ENCODE measurements at regions not wholly inside any gene's neighbourhood (a gene's known extent, or its start where the extent isn't known, plus 50 kb on each side); places are given as distances from the start of the nearest gene placed in this dataset.

DNA sequence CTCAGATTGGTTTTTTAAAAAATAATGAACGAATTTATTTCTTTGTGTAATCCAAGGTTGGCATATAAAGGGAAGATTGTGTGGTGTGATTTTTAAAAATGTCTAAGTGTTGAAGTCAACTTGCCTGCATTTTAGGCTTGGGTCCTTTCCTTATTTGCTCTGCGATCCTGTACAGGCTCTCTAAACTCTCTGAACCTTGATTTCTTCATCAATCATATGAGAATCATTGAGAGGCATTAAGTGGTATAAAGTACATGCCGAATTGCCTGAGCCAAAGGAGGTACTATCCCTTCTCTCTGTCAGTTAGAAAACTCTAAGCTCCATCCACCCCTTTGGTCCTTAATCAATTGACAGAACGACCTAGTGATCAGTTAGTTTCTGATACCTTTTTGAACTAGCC is 440.4 kb upstream of the MEX3C start:
- TF ChIP-seq, protein P1, sequence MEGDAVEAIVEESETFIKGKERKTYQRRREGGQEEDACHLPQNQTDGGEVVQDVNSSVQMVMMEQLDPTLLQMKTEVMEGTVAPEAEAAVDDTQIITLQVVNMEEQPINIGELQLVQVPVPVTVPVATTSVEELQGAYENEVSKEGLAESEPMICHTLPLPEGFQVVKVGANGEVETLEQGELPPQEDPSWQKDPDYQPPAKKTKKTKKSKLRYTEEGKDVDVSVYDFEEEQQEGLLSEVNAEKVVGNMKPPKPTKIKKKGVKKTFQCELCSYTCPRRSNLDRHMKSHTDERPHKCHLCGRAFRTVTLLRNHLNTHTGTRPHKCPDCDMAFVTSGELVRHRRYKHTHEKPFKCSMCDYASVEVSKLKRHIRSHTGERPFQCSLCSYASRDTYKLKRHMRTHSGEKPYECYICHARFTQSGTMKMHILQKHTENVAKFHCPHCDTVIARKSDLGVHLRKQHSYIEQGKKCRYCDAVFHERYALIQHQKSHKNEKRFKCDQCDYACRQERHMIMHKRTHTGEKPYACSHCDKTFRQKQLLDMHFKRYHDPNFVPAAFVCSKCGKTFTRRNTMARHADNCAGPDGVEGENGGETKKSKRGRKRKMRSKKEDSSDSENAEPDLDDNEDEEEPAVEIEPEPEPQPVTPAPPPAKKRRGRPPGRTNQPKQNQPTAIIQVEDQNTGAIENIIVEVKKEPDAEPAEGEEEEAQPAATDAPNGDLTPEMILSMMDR (IDR thresholded peaks at IDR 0.05; ENCODE audit: low read depth, low read length, poor library complexity, severe bottlenecking), result no peak
- TF ChIP-seq EZH2phosphoT487 (IDR thresholded peaks at IDR 0.05; ENCODE audit: borderline replicate concordance, low read length), result no peak
- H4K20me1 ChIP-seq (ENCODE audit: control insufficient read depth, insufficient read depth, low read depth, low read length), result no peaks in the 10 kb centered on the region
- H3K4me1 ChIP-seq (ENCODE audit: control insufficient read depth, low read length), result no peaks in the 10 kb centered on the region

DNA sequence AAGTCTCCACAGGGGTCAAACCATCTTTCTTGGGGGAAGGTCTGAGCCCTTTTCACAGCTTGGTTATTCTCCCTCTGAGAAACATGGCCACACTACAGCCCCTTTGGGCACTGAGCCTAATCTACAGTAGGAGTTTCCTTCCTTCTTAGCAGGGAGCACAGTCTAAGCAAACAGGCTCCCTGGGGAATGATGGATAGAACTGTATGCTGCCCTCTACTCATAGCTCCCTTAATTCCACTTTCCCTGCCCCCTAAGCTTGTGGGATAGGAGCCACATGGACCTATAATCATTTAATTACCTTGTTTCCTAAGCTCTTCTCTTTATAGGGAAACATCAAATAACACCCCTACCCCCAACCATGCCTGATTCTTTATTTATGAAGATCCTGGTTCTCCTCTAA is 442.1 kb upstream of the MEX3C start:
- Histone ChIP-seq H3K4me2 (ENCODE audit: low read length) (no peak overlapping the region), H3K79me2 (ENCODE audit: control insufficient read depth, low read length) (no peaks in the 10 kb centered on the region), H3K4me1 (ENCODE audit: control insufficient read depth, low read length) (no peaks in the 10 kb centered on the region), H4K20me1 (ENCODE audit: control insufficient read depth, insufficient read depth, low read depth, low read length) (no peaks in the 10 kb centered on the region), H3K4me3 (ENCODE audit: low read length) (no peak overlapping the region), H3K9me2 (replicated peaks; ENCODE audit: control insufficient read depth, low read length) (no peaks in the 10 kb centered on the region), H3K27me3 (ENCODE audit: control insufficient read depth, low read length) (no peaks in the 10 kb centered on the region), H3K36me3 (ENCODE audit: control insufficient read depth, low read length) (no peaks in the 10 kb centered on the region), H3K27ac (ENCODE audit: low read depth, low read length) (no peak overlapping the region), H3F3A (ENCODE audit: control insufficient read depth, insufficient read depth) (no peaks in the 10 kb centered on the region), H3K9me3 (ENCODE audit: control insufficient read depth, insufficient read depth, low read length) (0 out of 2 replicates have a peak, but pooled peaks cover 2% of the 10 kb centered on the region)
- TF ChIP-seq, protein P1 (IDR thresholded peaks at IDR 0.05; ENCODE audit: low read depth, low read length, poor library complexity, severe bottlenecking), result no peak
- TF ChIP-seq EZH2phosphoT487 (IDR thresholded peaks at IDR 0.05; ENCODE audit: borderline replicate concordance, low read length), result no peak

More for the DNA sequence above, 440.4 kb upstream of the MEX3C start:
- Histone ChIP-seq H3K27me3 (ENCODE audit: control insufficient read depth, low read length) (no peaks in the 10 kb centered on the region), H3K4me3 (ENCODE audit: low read length) (no peak overlapping the region), H3K9me2 (replicated peaks; ENCODE audit: control insufficient read depth, low read length) (no peaks in the 10 kb centered on the region), H3K4me2 (ENCODE audit: low read length) (no peak overlapping the region), H3F3A (ENCODE audit: control insufficient read depth, insufficient read depth) (no peaks in the 10 kb centered on the region), H3K79me2 (ENCODE audit: control insufficient read depth, low read length) (no peaks in the 10 kb centered on the region), H3K27ac (ENCODE audit: low read depth, low read length) (no peak overlapping the region), H3K36me3 (ENCODE audit: control insufficient read depth, low read length) (no peaks in the 10 kb centered on the region), H3K9me3 (ENCODE audit: control insufficient read depth, insufficient read depth, low read length) (0 out of 2 replicates have a peak, but pooled peaks cover 2% of the 10 kb centered on the region)

DNA sequence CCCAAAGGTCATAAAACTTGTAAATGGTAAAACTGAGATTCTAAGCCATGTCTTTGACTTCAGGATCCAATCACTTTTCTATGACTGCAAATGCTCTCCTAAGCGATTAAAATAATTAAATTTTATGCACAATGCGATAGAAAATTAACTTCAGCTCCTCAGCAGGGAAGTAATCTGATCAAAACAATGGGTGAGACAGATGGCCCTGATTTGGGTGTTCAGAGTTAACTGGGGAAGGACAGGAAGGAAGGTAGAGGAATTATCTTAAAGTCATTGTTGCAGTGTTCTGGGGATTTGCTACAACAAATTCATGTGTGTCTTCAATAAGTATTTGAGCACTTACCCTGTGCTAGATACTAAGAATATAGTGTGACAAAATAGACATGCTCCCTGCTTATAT is 446.0 kb upstream of the MEX3C start:
- Histone ChIP-seq H3K4me2 (ENCODE audit: low read length) (no peak overlapping the region), H3K9me2 (replicated peaks; ENCODE audit: control insufficient read depth, low read length) (no peaks in the 10 kb centered on the region), H3K36me3 (ENCODE audit: control insufficient read depth, low read length) (no peaks in the 10 kb centered on the region), H3F3A (ENCODE audit: control insufficient read depth, insufficient read depth) (no peaks in the 10 kb centered on the region), H3K9me3 (ENCODE audit: control insufficient read depth, insufficient read depth, low read length) (no peaks in the 10 kb centered on the region), H3K4me1 (ENCODE audit: control insufficient read depth, low read length) (no peaks in the 10 kb centered on the region), H4K20me1 (ENCODE audit: control insufficient read depth, insufficient read depth, low read depth, low read length) (no peaks in the 10 kb centered on the region), H3K27me3 (ENCODE audit: control insufficient read depth, low read length) (no peaks in the 10 kb centered on the region), H3K27ac (ENCODE audit: low read depth, low read length) (no peak overlapping the region), H3K4me3 (ENCODE audit: low read length) (no peak overlapping the region), H3K79me2 (ENCODE audit: control insufficient read depth, low read length) (no peaks in the 10 kb centered on the region)
- TF ChIP-seq EZH2phosphoT487 (IDR thresholded peaks at IDR 0.05; ENCODE audit: borderline replicate concordance, low read length), result no peak
- TF ChIP-seq, protein P1 (IDR thresholded peaks at IDR 0.05; ENCODE audit: low read depth, low read length, poor library complexity, severe bottlenecking), result no peak

All from DOHH2 (cell line).